ENCODE measurements at regions not wholly inside any gene's neighbourhood (a gene's known extent, or its start where the extent isn't known, plus 50 kb on each side); places are given as distances from the start of the nearest gene placed in this dataset.

GRCh38 chr4:127001933-127002332, 630.8 kb upstream of the INTU start:
- TF ChIP-seq CTCF (IDR thresholded peaks at IDR 0.05) (no peak), EZH2 (IDR thresholded peaks at IDR 0.05; ENCODE audit: borderline replicate concordance, insufficient read depth, low read depth, low read length, poor library complexity, severe bottlenecking) (no peak)

All from B cell (primary cell).